ENCODE measurements at regions not wholly inside any gene's neighbourhood (a gene's known extent, or its start where the extent isn't known, plus 50 kb on each side); places are given as distances from the start of the nearest gene placed in this dataset.

GRCh38 chrX:17923546-17923945, 62.4 kb upstream of the RAI2 start:
- Mint-ChIP-seq H3K27me3 (ENCODE audit: low read depth) (no peaks in the 10 kb centered on the region), H3K27ac (ENCODE audit: unreplicated experiment) (no peak overlapping the region), H3K4me3 (ENCODE audit: unreplicated experiment) (no peak overlapping the region), H3K9me3 (ENCODE audit: low read depth) (peaks cover 15% of the 10 kb centered on the region), H3K36me3 (ENCODE audit: low read depth) (no peaks in the 10 kb centered on the region), H3K4me1 (ENCODE audit: low read depth) (no peaks in the 10 kb centered on the region)
- TF ChIP-seq CTCF (IDR thresholded peaks at IDR 0.05): no peak
- DNase-seq (ENCODE audit: low spot score): no peak

GRCh38 chrX:17922303-17922702, 61.2 kb upstream of the RAI2 start:
- no peak for DNase-seq (ENCODE audit: low spot score)
- TF ChIP-seq CTCF (IDR thresholded peaks at IDR 0.05): no peak
- no peaks in the 10 kb centered on the region for H3K4me1 Mint-ChIP-seq (ENCODE audit: low read depth)
- H3K4me3 Mint-ChIP-seq (ENCODE audit: unreplicated experiment): no peak overlapping the region
- H3K27ac Mint-ChIP-seq (ENCODE audit: unreplicated experiment): no peak overlapping the region
- H3K27me3 Mint-ChIP-seq (ENCODE audit: low read depth): no peaks in the 10 kb centered on the region
- H3K36me3 Mint-ChIP-seq (ENCODE audit: low read depth): no peaks in the 10 kb centered on the region
- peaks cover 15% of the 10 kb centered on the region for H3K9me3 Mint-ChIP-seq (ENCODE audit: low read depth)

- Mint-ChIP-seq H3K27me3 (ENCODE audit: low read depth) (no peaks in the 10 kb centered on the region), H3K27ac (ENCODE audit: unreplicated experiment) (no peak overlapping the region), H3K4me3 (ENCODE audit: unreplicated experiment) (no peak overlapping the region), H3K4me1 (ENCODE audit: low read depth) (no peaks in the 10 kb centered on the region), H3K9me3 (ENCODE audit: low read depth) (peaks cover under 1% of the 10 kb centered on the region), H3K36me3 (ENCODE audit: low read depth) (no peaks in the 10 kb centered on the region)
- no peak for DNase-seq (ENCODE audit: low spot score)
- no peak for TF ChIP-seq CTCF (IDR thresholded peaks at IDR 0.05)
Observed at GRCh38 chrX:17919896-17920446, 58.9 kb upstream of the RAI2 start.

GRCh38 chrX:17917945-17918577, 57.0 kb upstream of the RAI2 start:
- Mint-ChIP-seq H3K27me3 (ENCODE audit: low read depth) (no peaks in the 10 kb centered on the region), H3K36me3 (ENCODE audit: low read depth) (no peaks in the 10 kb centered on the region), H3K27ac (ENCODE audit: unreplicated experiment) (no peak overlapping the region), H3K9me3 (ENCODE audit: low read depth) (no peaks in the 10 kb centered on the region), H3K4me1 (ENCODE audit: low read depth) (no peaks in the 10 kb centered on the region), H3K4me3 (ENCODE audit: unreplicated experiment) (no peak overlapping the region)
- no peak for DNase-seq (ENCODE audit: low spot score)
- TF ChIP-seq CTCF (IDR thresholded peaks at IDR 0.05): no peak

GRCh38 chrX:17913801-17914200, 52.7 kb upstream of the RAI2 start:
- Mint-ChIP-seq H3K9me3 (ENCODE audit: low read depth) (peaks cover 10% of the 10 kb centered on the region), H3K36me3 (ENCODE audit: low read depth) (peaks cover 2% of the 10 kb centered on the region), H3K27me3 (ENCODE audit: low read depth) (no peaks in the 10 kb centered on the region), H3K4me1 (ENCODE audit: low read depth) (no peaks in the 10 kb centered on the region), H3K27ac (ENCODE audit: unreplicated experiment) (no peak overlapping the region), H3K4me3 (ENCODE audit: unreplicated experiment) (no peak overlapping the region)
- DNase-seq (ENCODE audit: low spot score): no peak
- no peak for TF ChIP-seq CTCF (IDR thresholded peaks at IDR 0.05)
